HepG2 (cell line): ENCODE measurements at regions not wholly inside any gene's neighbourhood (a gene's known extent, or its start where the extent isn't known, plus 50 kb on each side); places are given as distances from the start of the nearest gene placed in this dataset.

Experiments used
- ATAC-seq: fragments of 200-7000 bp; cut with Tn5 transposase; 3 replicates; pipeline ENCODE4 v1.9.1; 2020; ENCODE audit warnings: mild to moderate bottlenecking, moderate library complexity
- BruUV-seq: library from RNA; stranded (reverse); fragments of 400-500 nt; replicated peaks from 2 replicates; lab custom pipeline; 2021; lab: Mats Ljungman, UMichigan
- CTCF ChIA-PET: fragments of 300-600 bp; formaldehyde crosslinking; extraction: SDS; loops from one replicate; lab custom pipeline; 2021; ENCODE audit warnings: low total read pairs, inconsistent platforms, low intra/inter-chr PET ratio; lab: Yijun Ruan, JAX
- POLR2A ChIA-PET: fragments of 350-600 bp; sonication (Branson Sonifier 250); formaldehyde crosslinking; loops from one replicate; lab custom pipeline; 2020; ENCODE audit warnings: antibody characterized with exemption, inconsistent platforms; lab: Yijun Ruan, JAX
- DNase-seq: peaks from one replicate; pipeline ENCODE4 v3.0.0-alpha.2; 2015; ENCODE audit warnings: low spot score
- FAIRE-seq: peaks from 3 replicates; lab custom pipeline; 2011; peaks lifted over from hg19 to GRCh38; lab: Jason Lieb, UNC
- H2AFZ ChIP-seq: one replicate; pipeline ENCODE4 v1.6.1; 2011; ENCODE audit warnings: low read length, inconsistent platforms
- H3K27ac ChIP-seq: fragments of 300-600 bp; 3 replicates; pipeline ENCODE4 v1.8.0; 2011; ENCODE audit warnings: mixed run types, mild to moderate bottlenecking, mixed read lengths, low read length, inconsistent platforms; ENCODE audit not compliant: insufficient read depth; ENCODE audit errors: extremely low read length
- H3K27me3 ChIP-seq, 2 experiments: fragments of 200-600 bp in 1 of 2; 2 replicates in 1 of 2; 3 replicates in 1 of 2; pipeline versions ENCODE4 v1.6.0 to v1.8.0; 2011; ENCODE audit warnings: low read length in 2 of 2, mild to moderate bottlenecking in 2 of 2, moderate library complexity in 2 of 2, inconsistent platforms in 1 of 2; ENCODE audit not compliant: insufficient read depth in 2 of 2, control insufficient read depth in 1 of 2
- H3K36me3 ChIP-seq, 2 experiments: fragments of 200-600 bp in 1 of 2; replicated peaks in 1 of 2; 2 replicates in 1 of 2; 3 replicates in 1 of 2; pipeline versions ENCODE4 v1.5.1 to v1.8.0; 2011; ENCODE audit warnings: low read length in 2 of 2, inconsistent platforms in 1 of 2; ENCODE audit not compliant: insufficient read depth in 2 of 2, control insufficient read depth in 1 of 2
- H3K4me1 ChIP-seq: 2 replicates; pipeline ENCODE4 v1.5.1; 2012; ENCODE audit warnings: low read length, inconsistent platforms; ENCODE audit not compliant: insufficient read depth
- H3K4me2 ChIP-seq: 2 replicates; pipeline ENCODE4 v1.6.0; 2011; ENCODE audit warnings: low read depth, low read length, inconsistent platforms
- H3K4me3 ChIP-seq, 3 experiments: fragments of 200-600 bp in 1 of 3; sonication (generic), shearing (Covaris generic) in 1 of 3; replicated peaks in 1 of 3; 2 replicates each; pipeline ENCODE4 v1.5.1; 2011 to 2016; ENCODE audit warnings: low read length in 3 of 3, inconsistent platforms in 2 of 3, low read depth in 2 of 3, mild to moderate bottlenecking in 2 of 3, control low read depth in 1 of 3, mixed read lengths in 1 of 3; ENCODE audit not compliant: insufficient read depth in 1 of 3
- H3K79me2 ChIP-seq: one replicate; pipeline ENCODE4 v1.6.1; 2011; ENCODE audit warnings: low read length, inconsistent platforms; ENCODE audit not compliant: insufficient read depth
- H3K9ac ChIP-seq: 2 replicates; pipeline ENCODE4 v1.6.0; 2011; ENCODE audit warnings: mild to moderate bottlenecking, low read depth, low read length, inconsistent platforms; ENCODE audit not compliant: insufficient read depth
- H3K9me3 ChIP-seq: 2 replicates; pipeline ENCODE4 v1.5.1; 2012; ENCODE audit warnings: mild to moderate bottlenecking, low read length
- H4K20me1 ChIP-seq: 2 replicates; pipeline ENCODE4 v1.6.0; 2011; ENCODE audit warnings: inconsistent platforms, mild to moderate bottlenecking, low read length, moderate library complexity; ENCODE audit not compliant: insufficient read depth
- AKAP8 ChIP-seq: sonication (generic); formaldehyde crosslinking; IDR thresholded peaks from 2 replicates; pipeline ENCODE4 v1.5.1; 2020; ENCODE audit warnings: mild to moderate bottlenecking, missing genetic modification reagents
- POGZ ChIP-seq: sonication (generic); formaldehyde crosslinking; IDR thresholded peaks from 2 replicates; pipeline ENCODE4 v1.4.0; 2020; ENCODE audit warnings: mild to moderate bottlenecking, missing genetic modification reagents
- SATB2 ChIP-seq: sonication (generic); formaldehyde crosslinking; IDR thresholded peaks from 2 replicates; pipeline ENCODE4 v1.5.0; 2020; ENCODE audit warnings: missing genetic modification reagents
- SMC3 ChIP-seq: IDR thresholded peaks from 2 replicates; pipeline ENCODE4 v1.6.1; 2011; ENCODE audit warnings: low read length, improper control_type of control experiment
- ZNF225 ChIP-seq: sonication (generic); formaldehyde crosslinking; IDR thresholded peaks from 2 replicates; pipeline ENCODE4 v1.4.0; 2020; ENCODE audit warnings: mild to moderate bottlenecking, missing genetic modification reagents
- ZNF263 ChIP-seq: sonication (generic); formaldehyde crosslinking; IDR thresholded peaks from 2 replicates; pipeline ENCODE4 v1.4.0; 2020; ENCODE audit warnings: missing genetic modification reagents
- ZNF660 ChIP-seq: sonication (generic); formaldehyde crosslinking; IDR thresholded peaks from 2 replicates; pipeline ENCODE4 v1.5.1; 2020; ENCODE audit warnings: mild to moderate bottlenecking, low read depth, missing genetic modification reagents, borderline replicate concordance
- in situ Hi-C: cut with HindIII; loops from 2 replicates; pipeline ENCODE4 v1.10.0; 2017; ENCODE audit warnings: low pct_unique_long_range_greater_than_20kb; ENCODE audit not compliant: extremely low pct_ligation_motif_present
- intact Hi-C: fragments of 100-400 bp; cut with micrococcal nuclease; formaldehyde crosslinking; loops from one replicate; pipeline ENCODE4 v1.10.0; 2022; ENCODE audit not compliant: unreplicated experiment
- TF ChIP-seq, protein P1 (sequence below): sonication (generic); formaldehyde crosslinking; IDR thresholded peaks from 2 replicates; pipeline ENCODE4 v1.8.1; 2023; ENCODE audit warnings: mild to moderate bottlenecking, inconsistent platforms, moderate library complexity, missing genetic modification reagents, borderline replicate concordance
- TF ChIP-seq, protein P2 (sequence below): sonication (generic); formaldehyde crosslinking; IDR thresholded peaks from 2 replicates; pipeline ENCODE4 v1.9.0; 2021; ENCODE audit warnings: mild to moderate bottlenecking, missing genetic modification reagents
- TF ChIP-seq, protein P3 (sequence below), 2 experiments: fragments of 450-650 bp in 1 of 2; sonication (generic) in 1 of 2; formaldehyde crosslinking; IDR thresholded peaks; 2 replicates each; pipeline versions ENCODE4 v1.5.0 to v1.8.0; 2020 to 2022; ENCODE audit warnings: mild to moderate bottlenecking in 1 of 2, missing genetic modification reagents in 1 of 2

DNA sequence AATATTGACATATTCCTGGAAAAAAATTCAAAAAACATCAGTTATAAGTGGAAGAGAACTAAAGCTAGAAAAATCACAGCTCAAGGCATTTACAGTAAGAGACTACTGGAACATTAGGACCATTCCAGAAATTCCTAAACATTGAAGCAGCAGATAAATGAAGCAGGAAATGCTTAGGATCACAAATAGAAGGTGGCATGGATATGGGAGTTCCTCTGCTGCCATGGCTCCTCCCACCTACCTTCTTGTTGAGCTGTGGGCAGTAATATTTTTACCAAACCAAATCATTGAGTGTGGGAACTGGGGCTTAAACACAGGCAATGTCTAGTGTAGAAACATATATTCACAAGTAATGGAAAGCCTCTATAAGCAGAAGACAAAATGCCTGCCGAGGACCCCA lies 292.8 kb downstream of the ANKRD7 start (continued):
- TF ChIP-seq, protein P1, sequence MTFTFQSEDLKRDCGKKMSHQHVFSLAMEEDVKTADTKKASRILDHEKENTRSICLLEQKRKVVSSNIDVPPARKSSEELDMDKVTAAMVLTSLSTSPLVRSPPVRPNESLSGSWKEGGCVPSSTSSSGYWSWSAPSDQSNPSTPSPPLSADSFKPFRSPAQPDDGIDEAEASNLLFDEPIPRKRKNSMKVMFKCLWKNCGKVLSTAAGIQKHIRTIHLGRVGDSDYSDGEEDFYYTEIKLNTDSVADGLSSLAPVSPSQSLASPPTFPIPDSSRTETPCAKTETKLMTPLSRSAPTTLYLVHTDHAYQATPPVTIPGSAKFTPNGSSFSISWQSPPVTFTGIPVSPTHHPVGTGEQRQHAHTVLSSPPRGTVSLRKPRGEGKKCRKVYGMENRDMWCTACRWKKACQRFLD (CRISPR knock-in tag), result no peak
- no peak for TF ChIP-seq ZNF660 (CRISPR knock-in tag)
- TF ChIP-seq, all 625 proteins: peak for 0

DNA sequence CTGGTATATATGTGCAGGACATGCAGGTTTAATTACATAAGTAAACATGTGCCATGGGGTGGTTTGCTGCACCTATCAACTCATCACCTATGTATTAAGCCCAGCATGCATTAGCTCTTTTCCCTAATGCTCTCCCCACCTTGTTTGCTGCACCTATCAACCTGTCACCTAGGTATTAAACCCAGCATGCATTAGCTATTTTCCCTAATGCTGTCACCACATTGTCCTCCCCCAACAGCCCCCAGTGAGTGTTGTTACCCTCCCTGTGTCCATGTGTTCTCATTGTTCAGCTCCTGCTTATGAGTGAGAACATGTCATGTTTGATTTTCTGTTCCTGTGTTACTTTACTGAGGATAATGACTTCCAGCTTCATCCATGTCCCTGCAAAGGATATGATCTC lies 300.5 kb downstream of the ANKRD7 start:
- Histone ChIP-seq H3K36me3 (no peaks in the 10 kb centered on the region), H3K27ac (no peak overlapping the region), H3K79me2 (no peaks in the 10 kb centered on the region), H3K4me2 (no peak overlapping the region), H3K9ac (no peak overlapping the region), H3K4me3 (no peak overlapping the region), H3K9me3 (no peaks in the 10 kb centered on the region), H4K20me1 (no peaks in the 10 kb centered on the region), H3K4me1 (no peaks in the 10 kb centered on the region), H3K27me3 (no peaks in the 10 kb centered on the region), H2AFZ (no peak overlapping the region)
- no peak for ATAC-seq
- FAIRE-seq, result no peak
- no peak for DNase-seq
- ChIA-PET POLR2A (no interaction called here), CTCF (no interaction called here)
- no TSS peak for BruUV-seq
- intact Hi-C loops, result no loop called here
- in situ Hi-C loops, result no loop called here
- TF ChIP-seq, protein P2, sequence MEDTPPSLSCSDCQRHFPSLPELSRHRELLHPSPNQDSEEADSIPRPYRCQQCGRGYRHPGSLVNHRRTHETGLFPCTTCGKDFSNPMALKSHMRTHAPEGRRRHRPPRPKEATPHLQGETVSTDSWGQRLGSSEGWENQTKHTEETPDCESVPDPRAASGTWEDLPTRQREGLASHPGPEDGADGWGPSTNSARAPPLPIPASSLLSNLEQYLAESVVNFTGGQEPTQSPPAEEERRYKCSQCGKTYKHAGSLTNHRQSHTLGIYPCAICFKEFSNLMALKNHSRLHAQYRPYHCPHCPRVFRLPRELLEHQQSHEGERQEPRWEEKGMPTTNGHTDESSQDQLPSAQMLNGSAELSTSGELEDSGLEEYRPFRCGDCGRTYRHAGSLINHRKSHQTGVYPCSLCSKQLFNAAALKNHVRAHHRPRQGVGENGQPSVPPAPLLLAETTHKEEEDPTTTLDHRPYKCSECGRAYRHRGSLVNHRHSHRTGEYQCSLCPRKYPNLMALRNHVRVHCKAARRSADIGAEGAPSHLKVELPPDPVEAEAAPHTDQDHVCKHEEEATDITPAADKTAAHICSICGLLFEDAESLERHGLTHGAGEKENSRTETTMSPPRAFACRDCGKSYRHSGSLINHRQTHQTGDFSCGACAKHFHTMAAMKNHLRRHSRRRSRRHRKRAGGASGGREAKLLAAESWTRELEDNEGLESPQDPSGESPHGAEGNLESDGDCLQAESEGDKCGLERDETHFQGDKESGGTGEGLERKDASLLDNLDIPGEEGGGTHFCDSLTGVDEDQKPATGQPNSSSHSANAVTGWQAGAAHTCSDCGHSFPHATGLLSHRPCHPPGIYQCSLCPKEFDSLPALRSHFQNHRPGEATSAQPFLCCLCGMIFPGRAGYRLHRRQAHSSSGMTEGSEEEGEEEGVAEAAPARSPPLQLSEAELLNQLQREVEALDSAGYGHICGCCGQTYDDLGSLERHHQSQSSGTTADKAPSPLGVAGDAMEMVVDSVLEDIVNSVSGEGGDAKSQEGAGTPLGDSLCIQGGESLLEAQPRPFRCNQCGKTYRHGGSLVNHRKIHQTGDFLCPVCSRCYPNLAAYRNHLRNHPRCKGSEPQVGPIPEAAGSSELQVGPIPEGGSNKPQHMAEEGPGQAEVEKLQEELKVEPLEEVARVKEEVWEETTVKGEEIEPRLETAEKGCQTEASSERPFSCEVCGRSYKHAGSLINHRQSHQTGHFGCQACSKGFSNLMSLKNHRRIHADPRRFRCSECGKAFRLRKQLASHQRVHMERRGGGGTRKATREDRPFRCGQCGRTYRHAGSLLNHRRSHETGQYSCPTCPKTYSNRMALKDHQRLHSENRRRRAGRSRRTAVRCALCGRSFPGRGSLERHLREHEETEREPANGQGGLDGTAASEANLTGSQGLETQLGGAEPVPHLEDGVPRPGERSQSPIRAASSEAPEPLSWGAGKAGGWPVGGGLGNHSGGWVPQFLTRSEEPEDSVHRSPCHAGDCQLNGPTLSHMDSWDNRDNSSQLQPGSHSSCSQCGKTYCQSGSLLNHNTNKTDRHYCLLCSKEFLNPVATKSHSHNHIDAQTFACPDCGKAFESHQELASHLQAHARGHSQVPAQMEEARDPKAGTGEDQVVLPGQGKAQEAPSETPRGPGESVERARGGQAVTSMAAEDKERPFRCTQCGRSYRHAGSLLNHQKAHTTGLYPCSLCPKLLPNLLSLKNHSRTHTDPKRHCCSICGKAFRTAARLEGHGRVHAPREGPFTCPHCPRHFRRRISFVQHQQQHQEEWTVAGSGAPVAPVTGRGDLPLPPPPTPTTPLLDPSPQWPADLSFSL (CRISPR knock-in tag), result no peak
- TF ChIP-seq POGZ (CRISPR knock-in tag), result no peak
- TF ChIP-seq SMC3, result no peak
- no peak for TF ChIP-seq SATB2
- TF ChIP-seq, protein P3, sequence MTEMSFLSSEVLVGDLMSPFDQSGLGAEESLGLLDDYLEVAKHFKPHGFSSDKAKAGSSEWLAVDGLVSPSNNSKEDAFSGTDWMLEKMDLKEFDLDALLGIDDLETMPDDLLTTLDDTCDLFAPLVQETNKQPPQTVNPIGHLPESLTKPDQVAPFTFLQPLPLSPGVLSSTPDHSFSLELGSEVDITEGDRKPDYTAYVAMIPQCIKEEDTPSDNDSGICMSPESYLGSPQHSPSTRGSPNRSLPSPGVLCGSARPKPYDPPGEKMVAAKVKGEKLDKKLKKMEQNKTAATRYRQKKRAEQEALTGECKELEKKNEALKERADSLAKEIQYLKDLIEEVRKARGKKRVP (CRISPR knock-in tag; IDR thresholded peaks at IDR 0.05), result no peak
- TF ChIP-seq ZNF263, result no peak
- no peak for TF ChIP-seq ZNF225
- no peak for TF ChIP-seq AKAP8 (CRISPR knock-in tag)
